Small intestine (tissue), 7 donors: ENCODE measurements at regions not wholly inside any gene's neighbourhood (a gene's known extent, or its start where the extent isn't known, plus 50 kb on each side); places are given as distances from the start of the nearest gene placed in this dataset.

Experiments
- DNase-seq, 2 donors: peaks; one replicate each; pipeline versions ENCODE4 v3.0.0 to v3.0.0-alpha.2; 2013
- FAIRE-seq: peaks from 2 replicates; lab custom pipeline; 2012; peaks lifted over from hg19 to GRCh38; lab: Jason Lieb, UNC
- H3K27ac ChIP-seq, 3 donors: one replicate each; pipeline ENCODE4 v1.5.1; 2013; ENCODE audit warnings: low read length in 2 of 3, mild to moderate bottlenecking in 2 of 3, control low read depth in 1 of 3, inconsistent platforms in 1 of 3, low read depth in 1 of 3, moderate library complexity in 1 of 3
- H3K27me3 ChIP-seq, 3 donors: one replicate each; pipeline ENCODE4 v1.6.1; 2013; ENCODE audit warnings: low read length in 3 of 3, inconsistent platforms in 1 of 3; ENCODE audit not compliant: control insufficient read depth in 3 of 3, insufficient read depth in 3 of 3
- H3K36me3 ChIP-seq, 3 donors: one replicate each; pipeline ENCODE4 v1.6.1; 2013; ENCODE audit warnings: low read length in 3 of 3, inconsistent platforms in 1 of 3, low read depth in 1 of 3, mild to moderate bottlenecking in 1 of 3, moderate library complexity in 1 of 3; ENCODE audit not compliant: control insufficient read depth in 3 of 3, insufficient read depth in 2 of 3
- H3K4me1 ChIP-seq, 3 donors: one replicate each; pipeline ENCODE4 v1.6.1; 2013; ENCODE audit warnings: low read length in 2 of 3, inconsistent platforms in 1 of 3, low read depth in 1 of 3, mild to moderate bottlenecking in 1 of 3, moderate library complexity in 1 of 3; ENCODE audit not compliant: control insufficient read depth in 3 of 3, insufficient read depth in 2 of 3
- H3K4me3 ChIP-seq, 3 donors: one replicate each; pipeline ENCODE4 v1.5.1; 2013; ENCODE audit warnings: low read length in 3 of 3, control low read depth in 1 of 3, inconsistent platforms in 1 of 3, low read depth in 1 of 3, mild to moderate bottlenecking in 1 of 3, moderate library complexity in 1 of 3
- H3K9me3 ChIP-seq, 2 donors: one replicate each; pipeline ENCODE4 v1.6.1; 2013; ENCODE audit warnings: low read depth in 1 of 2, low read length in 1 of 2; ENCODE audit not compliant: control insufficient read depth in 2 of 2, insufficient read depth in 1 of 2
- WGBS, 3 donors: extraction: QIAGEN DNeasy Blood & Tissue Kit; methylation state at CpG; one replicate each; pipeline ENCODE4 v1.1.7; 2013; 5-methylcytosine and 5-hydroxymethylcytosine counted together
- donor health status: healthy with polysubstance abuse.
- donor health status: control.
- donor health status: control.
- donor health status: Bipolar disorder and iron deficiency.
- donor health status: healthy.

GRCh38 chr15:88337993-88338392 lies 81.5 kb upstream of the NTRK3 start:
- no peak for DNase-seq
- no peak for FAIRE-seq
- Histone ChIP-seq H3K27me3 (peaks cover 0 to 2% (median 0%) of the 10 kb centered on the region in 3 donors), H3K9me3 (no peaks in the 10 kb centered on the region), H3K4me1 (no peaks in the 10 kb centered on the region), H3K27ac (no peak overlapping the region), H3K36me3 (no peaks in the 10 kb centered on the region), H3K4me3 (no peak overlapping the region)
- WGBS, 3 donors = 7 to 13% (median 10%) methylated on average over 1 of the region's 1 CpG

- Histone ChIP-seq H3K9me3 (no peaks in the 10 kb centered on the region), H3K27me3 (peaks cover 0 to 2% (median 1%) of the 10 kb centered on the region in 3 donors), H3K36me3 (no peaks in the 10 kb centered on the region), H3K4me1 (no peaks in the 10 kb centered on the region), H3K4me3 (no peak overlapping the region), H3K27ac (no peak overlapping the region)
- FAIRE-seq = no peak
- no peak for DNase-seq
- 65 to 88% (median 70%) methylated on average over 1 of the region's 1 CpG for WGBS, 3 donors
These were observed 78.5 kb upstream of the NTRK3 start for GRCh38 chr15:88335074-88335473.

DNA sequence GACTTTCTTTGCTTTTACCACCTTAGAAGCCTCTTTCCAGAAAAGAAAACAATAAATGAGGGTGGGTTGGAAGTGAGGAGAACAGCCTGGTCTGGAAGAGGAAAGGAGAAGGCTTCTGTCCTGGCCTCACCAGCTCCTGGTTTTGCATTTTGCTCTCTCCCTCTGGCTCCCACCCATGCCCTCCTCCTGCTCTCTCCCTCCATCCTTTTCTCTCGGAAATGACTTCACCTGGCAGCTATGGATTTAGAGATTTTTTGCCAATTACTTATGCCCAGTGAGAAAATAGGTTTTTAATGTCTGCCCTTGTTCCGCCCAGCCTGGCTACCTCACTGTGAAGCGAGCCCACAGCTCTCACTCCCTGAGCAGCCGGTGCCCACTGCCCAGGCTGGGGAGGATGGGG lies 77.9 kb upstream of the NTRK3 start:
- Histone ChIP-seq H3K9me3 (no peaks in the 10 kb centered on the region), H3K4me3 (no peak overlapping the region), H3K27me3 (peaks cover 0 to 2% (median 1%) of the 10 kb centered on the region in 3 donors), H3K27ac (no peak overlapping the region), H3K4me1 (no peaks in the 10 kb centered on the region), H3K36me3 (no peaks in the 10 kb centered on the region)
- FAIRE-seq (no peak), DNase-seq (no peak)
- WGBS, 3 donors = 51 to 71% (median 69%) methylated on average over 4 of the region's 4 CpGs

DNA sequence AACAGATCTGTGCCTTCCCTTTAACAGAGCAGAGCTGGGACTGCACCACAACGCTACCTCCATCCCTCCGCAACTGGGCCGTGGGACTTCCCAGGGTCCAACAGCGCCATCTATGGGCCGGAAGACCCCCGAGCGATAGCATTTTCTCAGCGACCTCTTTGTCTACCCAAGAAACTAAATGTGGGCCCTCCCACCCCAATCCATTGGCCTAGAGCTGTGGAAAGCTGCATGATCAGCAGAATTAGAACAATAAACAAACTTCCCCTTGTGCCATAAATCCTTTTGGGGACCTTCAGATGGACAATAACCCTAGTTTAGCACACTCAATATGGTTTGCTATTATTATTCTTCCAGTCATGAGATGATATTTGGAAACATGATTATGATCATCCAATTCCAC lies 74.8 kb upstream of the NTRK3 start:
- Histone ChIP-seq H3K4me1 (no peaks in the 10 kb centered on the region), H3K9me3 (no peaks in the 10 kb centered on the region), H3K36me3 (no peaks in the 10 kb centered on the region), H3K4me3 (no peak overlapping the region), H3K27me3 (peaks cover 0 to 1% (median 0%) of the 10 kb centered on the region in 3 donors), H3K27ac (no peak overlapping the region)
- DNase-seq (peak; percentile 1 to 74), FAIRE-seq (no peak)
- 14 to 18% (median 16%) methylated on average over 8 of the region's 8 CpGs for WGBS, 3 donors

DNA sequence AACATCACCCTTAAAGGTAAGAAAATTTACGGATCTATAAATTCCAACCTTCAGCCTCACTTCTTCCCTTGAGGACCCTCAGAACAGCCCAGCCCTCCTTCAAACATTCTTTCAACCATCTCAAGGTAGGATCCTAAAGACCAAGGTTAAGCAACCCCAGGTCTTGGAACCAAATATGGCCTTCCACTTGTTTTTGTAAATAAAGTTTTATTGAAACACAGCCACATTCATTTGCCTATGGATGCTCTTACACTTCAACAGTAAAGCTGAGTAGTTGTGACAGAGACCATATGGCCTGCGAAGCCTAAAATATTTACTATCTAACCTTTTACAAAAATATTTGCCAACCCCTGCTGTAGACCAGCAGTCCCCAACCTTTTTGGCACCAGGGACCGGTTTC lies 70.4 kb upstream of the NTRK3 start:
- H3K27me3 ChIP-seq = peaks cover 0 to 4% (median 1%) of the 10 kb centered on the region in 3 donors
- no peaks in the 10 kb centered on the region for H3K36me3 ChIP-seq
- DNase-seq = no peak
- FAIRE-seq = no peak
- no peak overlapping the region for H3K27ac ChIP-seq
- no peaks in the 10 kb centered on the region for H3K9me3 ChIP-seq
- WGBS, 3 donors = 89 to 92% (median 90%) methylated on average over 3 of the region's 3 CpGs
- H3K4me1 ChIP-seq = no peaks in the 10 kb centered on the region
- no peak overlapping the region for H3K4me3 ChIP-seq

- Histone ChIP-seq H3K4me1 (no peaks in the 10 kb centered on the region), H3K27ac (no peak overlapping the region), H3K9me3 (no peaks in the 10 kb centered on the region), H3K27me3 (peaks cover 0 to 4% (median 0%) of the 10 kb centered on the region in 3 donors), H3K4me3 (no peak overlapping the region), H3K36me3 (no peaks in the 10 kb centered on the region)
- WGBS, 3 donors = 67 to 89% (median 87%) methylated on average over 1 of the region's 1 CpG
- no peak for FAIRE-seq
- no peak for DNase-seq
These were observed 68.2 kb upstream of the NTRK3 start for GRCh38 chr15:88324741-88325065.

GRCh38 chr15:88323976-88324740 lies 67.6 kb upstream of the NTRK3 start:
- no peak for FAIRE-seq
- H3K27me3 ChIP-seq = peaks cover 0 to 4% (median 0%) of the 10 kb centered on the region in 3 donors
- no peak overlapping the region for H3K27ac ChIP-seq
- H3K9me3 ChIP-seq = no peaks in the 10 kb centered on the region
- no peaks in the 10 kb centered on the region for H3K36me3 ChIP-seq
- DNase-seq = no peak
- H3K4me1 ChIP-seq = no peaks in the 10 kb centered on the region
- WGBS, 3 donors = 56 to 67% (median 57%) methylated on average over 18 of the region's 18 CpGs
- H3K4me3 ChIP-seq = no peak overlapping the region

DNA sequence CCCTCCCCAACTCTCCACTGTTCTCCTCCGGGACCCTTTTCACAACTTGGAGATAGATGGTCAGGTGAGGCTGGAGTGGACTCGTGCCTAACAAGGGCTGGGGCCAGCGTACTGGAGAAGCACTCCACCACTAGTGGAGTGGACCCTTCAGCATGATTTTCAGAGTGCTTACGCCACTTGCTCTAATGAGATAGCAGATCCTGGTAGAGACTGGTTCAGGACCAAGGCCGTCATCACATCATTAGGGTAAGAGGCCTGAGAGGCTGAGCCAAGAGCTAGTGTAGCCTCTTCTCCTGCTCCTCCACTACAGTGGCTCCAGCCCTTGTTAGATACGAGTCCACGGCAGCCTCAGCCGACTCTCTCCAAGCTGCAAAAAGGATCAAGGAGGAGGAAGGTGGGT lies 66.9 kb upstream of the NTRK3 start:
- no peak overlapping the region for H3K4me3 ChIP-seq
- H3K9me3 ChIP-seq = no peaks in the 10 kb centered on the region
- 78 to 81% (median 78%) methylated on average over 8 of the region's 8 CpGs for WGBS, 3 donors
- FAIRE-seq (no peak), DNase-seq (no peak)
- no peaks in the 10 kb centered on the region for H3K4me1 ChIP-seq
- no peaks in the 10 kb centered on the region for H3K36me3 ChIP-seq
- H3K27me3 ChIP-seq = peaks cover 0 to 4% (median 0%) of the 10 kb centered on the region in 3 donors
- H3K27ac ChIP-seq = no peak overlapping the region

DNA sequence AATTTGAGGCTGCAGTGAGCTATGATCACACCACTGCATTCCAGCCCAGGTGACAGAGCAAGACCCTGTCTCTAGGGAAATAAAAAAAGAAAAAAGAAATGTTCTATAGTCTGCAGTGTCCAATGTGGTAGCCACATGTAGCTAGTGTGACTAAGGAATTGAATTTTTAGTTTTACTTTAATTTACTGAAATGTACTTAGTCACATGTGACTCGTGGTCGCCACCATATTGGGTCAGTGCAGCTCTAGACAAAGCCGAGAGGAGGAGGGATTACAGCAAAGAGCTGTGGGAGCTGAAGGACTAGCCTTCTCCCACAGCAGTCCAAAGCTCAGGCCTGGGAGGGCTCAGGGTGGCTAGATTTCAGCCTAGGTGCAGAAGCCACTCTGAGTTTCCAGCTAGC lies 65.9 kb upstream of the NTRK3 start:
- H3K9me3 ChIP-seq = no peaks in the 10 kb centered on the region
- FAIRE-seq (no peak), DNase-seq (no peak)
- WGBS, 3 donors = 63 to 78% (median 67%) methylated on average over 3 of the region's 3 CpGs
- no peaks in the 10 kb centered on the region for H3K36me3 ChIP-seq
- no peaks in the 10 kb centered on the region for H3K4me1 ChIP-seq
- no peak overlapping the region for H3K4me3 ChIP-seq
- H3K27ac ChIP-seq = no peak overlapping the region
- peaks cover 0 to 4% (median 0%) of the 10 kb centered on the region in 3 donors for H3K27me3 ChIP-seq
